ENCODE measurements at regions not wholly inside any gene's neighbourhood (a gene's known extent, or its start where the extent isn't known, plus 50 kb on each side); places are given as distances from the start of the nearest gene placed in this dataset.

DNA sequence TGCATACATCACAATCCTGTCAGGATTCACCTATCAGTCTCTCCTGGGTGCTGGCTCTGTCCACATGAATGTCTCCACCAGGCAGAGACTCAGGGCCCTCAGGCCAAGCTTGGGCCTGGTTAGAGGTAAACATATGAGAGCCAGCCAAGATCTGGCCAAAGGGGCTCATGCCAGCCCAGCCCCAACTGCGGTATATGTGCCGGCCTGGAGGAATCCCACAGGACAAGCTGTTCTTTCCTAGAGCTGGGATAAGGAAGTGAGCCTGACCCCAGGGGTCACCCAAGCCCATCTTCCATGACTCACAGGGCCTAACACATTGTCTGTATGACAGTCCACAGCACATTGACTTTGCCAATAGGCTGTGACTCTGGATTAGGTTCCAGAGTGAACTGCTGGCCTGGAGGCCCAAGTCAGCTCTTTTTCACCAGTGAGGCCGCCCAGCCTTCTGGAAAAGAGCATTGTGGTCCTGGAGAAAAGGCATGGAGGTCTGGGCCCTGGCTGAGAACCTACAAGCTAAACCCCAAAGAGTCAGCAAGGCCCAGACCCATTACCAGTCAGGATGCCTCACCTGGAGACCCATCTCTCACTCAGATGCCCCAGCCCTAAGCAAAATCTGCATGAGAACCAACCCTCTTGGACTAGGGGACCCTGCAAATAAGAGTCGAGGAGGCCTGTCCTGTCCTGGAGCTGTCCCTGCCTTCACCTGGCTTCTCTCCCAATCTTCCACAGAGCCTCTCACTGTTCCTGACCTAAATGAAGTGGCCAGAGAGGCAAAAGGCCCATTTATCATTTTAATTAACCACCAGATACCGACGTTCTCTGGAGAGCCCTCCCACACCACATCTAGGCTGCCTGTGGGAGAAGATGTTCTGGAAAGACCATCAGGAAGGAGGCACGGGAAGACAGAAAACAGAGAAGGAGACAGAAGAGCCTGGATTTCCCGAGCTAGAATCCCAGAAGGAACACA is 120.9 kb upstream of the PKDCC start:
- no peak for DNase-seq

DNA sequence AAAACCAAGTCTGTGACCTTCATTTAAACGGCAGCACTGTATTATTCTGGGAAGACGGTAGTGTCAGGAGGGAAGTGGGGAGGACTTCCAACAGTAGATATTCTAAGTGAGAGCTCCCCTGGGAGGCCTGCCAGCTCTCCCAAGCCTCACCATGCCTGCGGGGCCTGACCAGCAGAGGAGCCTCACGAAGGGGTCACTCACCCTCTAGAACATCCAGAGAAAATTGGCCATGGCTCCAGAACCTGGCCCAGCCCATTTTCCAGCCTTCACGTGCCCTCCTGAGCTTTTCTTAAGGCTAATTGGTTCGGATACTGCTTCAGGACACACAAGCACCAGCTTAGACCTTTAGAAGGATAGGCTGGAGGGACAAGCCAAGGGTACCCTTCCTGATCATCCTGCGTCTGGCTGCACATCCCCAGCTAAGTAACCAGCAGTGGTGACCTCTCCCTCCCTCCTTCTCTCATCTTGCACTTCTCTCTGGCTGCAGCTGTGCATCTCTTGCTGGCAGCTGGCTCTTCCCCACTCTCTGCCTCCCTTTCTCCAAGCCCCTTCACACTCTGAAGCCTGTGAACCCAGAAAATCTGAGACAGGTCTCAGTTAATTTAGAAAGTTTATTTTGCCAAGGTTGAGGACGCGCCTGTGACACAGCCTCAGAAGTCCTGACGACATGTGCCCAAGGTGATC is 120.1 kb upstream of the PKDCC start:
- DNase-seq = no peak

DNA sequence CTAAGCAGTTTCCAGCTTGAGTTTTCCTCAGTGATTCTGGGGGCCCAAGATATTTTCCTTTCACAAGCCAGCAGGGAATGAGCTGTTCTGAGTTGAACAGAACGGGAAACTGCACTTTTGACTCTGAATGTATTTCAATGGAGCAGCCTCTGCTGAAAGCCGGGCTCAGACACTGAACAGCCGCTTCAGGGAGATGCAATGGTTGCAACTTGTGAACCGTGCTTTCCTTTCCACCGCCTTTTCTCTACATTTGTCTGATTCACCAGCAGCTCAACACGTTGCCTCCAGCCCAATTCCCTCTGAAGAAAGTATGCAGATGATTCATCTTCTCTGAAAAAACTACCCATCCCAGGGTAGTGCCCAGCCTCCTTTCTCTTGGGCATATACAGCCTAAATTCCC is 119.3 kb upstream of the PKDCC start:
- no peak for DNase-seq

DNA sequence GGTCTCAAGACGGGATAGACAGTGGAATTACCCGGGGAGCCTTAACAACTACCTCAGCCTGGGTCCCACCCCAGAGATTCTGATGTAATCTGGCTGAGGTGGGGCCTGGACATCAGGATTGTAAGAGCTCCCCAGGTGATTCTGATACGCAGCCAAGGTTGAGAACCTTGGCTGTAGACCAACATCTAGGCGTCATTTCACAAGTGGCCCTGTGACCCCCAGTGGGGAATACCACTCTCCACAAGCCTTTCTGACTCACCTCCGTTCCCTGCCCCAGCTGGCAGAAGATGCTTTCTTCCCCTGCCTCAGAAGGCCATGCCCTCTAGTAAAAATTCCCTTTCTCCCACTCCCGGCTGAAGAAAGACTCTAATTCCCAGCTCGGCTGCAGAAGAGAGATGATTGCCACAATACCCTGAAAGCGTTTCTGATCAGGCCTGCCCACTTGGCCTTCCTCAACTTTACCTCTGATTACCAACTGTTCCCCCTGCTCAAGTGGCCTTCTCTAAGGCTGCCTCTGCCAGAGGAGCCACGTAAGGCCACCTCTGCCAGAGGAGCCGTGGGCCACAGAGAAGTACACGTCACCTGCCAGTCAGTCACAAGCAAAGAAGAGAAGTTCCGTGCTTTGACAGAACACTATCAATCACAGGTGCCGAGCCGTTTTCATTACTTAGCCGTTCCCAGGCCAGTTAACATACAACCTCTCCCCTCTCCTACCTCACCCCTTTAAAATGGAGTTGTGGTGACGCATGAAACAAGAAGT is 116.8 kb upstream of the PKDCC start:
- DNase-seq = no peak

DNA sequence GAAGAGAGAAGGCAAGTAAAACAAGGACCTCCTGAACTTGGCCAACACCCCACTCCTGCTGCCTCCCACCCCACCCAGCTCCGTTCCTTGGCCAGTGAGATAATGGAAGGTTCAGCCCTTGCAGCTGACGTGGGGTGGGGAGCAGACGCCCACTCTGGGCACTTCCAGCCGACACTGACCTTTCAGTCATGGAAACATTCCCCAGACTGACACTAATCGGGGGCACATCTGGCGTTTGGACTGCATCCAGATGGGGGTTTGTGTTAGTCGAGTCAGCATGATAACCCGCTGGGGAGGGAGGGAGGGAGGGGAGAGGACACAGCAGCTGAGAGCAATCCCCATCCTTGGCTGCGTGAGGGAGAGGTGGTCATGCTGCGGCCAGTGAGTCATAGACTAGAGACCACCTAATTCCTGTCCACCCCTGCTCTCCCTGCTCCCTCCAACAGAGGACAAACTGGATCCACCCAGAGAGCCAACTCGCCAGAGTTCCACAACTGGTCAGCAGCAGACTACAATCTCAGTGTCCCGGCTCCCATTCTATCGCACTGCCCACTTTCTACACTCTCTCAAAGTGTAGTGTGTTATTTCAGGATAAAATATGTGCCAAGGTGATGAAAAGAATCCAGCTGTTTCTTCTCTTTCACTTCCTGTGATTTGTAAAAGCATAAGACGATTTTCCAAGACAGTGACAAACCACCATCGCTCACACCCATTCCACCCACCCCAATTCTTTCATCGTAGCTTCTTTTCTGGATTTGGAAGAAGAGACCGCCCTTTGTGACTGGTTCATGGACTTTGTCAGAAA is 115.4 kb upstream of the PKDCC start:
- DNase-seq = no peak

DNA sequence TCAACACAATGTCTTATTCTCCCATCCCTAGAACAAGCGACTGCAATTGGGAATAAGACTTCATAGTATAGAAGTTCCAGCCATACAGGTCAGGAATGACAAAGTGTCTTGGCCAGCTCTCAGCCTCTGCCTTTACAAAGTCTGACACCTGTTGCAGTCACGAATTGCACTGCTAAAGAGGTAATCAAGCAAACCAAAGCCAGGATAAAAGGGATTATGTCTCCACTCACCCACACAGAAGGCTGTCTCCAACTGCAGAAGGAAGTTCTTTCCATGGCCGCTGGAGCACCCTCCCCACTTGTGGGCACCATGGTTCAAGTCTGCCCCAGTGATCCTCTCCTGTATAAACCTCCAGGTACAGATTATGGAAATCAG is 114.8 kb upstream of the PKDCC start:
- no peak for DNase-seq

DNA sequence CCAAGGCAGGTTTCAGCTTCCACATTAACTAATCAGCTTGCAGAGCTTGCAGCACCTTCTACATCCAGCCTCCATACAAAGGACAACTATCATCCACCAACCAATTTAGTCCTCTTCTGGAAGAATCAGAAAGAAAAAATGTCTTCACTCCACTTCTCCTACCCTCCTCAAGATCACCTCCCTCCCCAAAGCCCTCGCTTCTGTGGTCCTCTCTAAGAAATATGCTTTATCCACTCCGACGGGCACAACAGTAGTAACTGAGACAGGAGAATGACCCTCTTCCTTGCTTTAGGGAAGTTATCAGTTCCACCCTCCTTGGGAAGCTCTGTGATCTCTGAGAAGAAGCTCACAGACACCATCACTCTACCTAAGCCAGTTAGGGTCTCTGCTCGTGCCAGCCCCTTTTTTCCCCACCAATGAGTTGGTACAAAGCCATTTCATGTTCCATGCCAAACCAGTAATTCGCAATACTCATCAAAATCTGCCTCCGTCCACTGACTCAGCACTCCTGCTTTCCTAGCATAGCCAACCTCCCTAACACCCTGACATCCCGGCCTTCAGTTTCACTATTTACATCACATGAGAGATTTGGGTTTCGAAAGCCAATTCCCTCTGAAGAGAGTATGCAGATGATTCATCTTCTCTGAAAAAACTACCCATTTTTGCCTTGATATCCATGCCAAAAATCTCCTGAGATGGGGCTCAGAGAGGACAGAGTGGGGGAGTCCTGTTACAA is 114.1 kb upstream of the PKDCC start:
- no peak for DNase-seq

DNA sequence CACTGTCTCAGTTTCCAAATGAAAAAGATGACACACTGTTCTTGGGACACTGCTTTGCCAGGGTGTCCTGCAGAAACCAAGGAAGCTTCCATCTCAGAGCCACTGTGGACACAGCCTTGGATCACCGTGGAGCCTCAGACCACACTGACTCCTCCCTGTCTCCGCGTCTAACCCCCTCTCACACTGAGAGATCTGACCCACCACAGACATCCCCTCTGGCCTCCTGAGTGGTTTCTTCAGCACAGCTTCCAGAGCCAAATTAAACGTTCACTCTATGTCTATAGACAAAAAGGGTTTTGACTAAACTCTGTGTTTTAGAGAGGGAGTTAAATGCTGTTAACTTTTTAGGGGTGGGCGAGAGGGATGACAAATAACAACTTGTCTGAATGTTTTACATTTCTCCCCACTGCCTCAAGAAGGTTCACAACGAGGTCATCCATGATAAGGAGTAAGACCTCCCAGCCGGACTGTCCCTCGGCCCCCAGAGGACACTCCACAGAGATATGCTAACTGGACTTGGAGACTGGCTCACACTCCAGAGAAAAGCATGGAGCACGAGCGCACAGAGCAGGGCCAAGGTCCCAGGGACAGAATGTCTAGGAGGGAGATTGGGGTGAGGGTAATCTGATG is 113.4 kb upstream of the PKDCC start:
- no peak for DNase-seq

DNA sequence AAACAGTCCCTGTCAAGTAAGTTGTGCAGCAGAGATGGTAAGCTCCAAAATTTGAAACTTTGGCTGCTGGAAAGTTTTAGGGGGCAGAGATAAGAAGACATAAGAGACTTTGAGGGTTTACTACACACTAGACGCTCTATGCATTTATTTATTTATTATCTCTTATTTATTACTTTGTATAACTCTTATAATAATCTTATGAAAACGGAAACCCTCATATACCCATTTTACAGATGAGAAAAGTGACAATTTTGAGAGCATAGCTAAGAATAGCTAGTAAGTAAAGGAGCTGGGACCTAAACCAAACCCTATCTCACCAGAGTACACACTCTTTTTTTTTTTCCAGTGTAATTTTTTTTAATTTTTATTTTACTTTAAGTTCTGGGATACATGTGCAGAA is 112.8 kb upstream of the PKDCC start:
- no peak for DNase-seq

DNA sequence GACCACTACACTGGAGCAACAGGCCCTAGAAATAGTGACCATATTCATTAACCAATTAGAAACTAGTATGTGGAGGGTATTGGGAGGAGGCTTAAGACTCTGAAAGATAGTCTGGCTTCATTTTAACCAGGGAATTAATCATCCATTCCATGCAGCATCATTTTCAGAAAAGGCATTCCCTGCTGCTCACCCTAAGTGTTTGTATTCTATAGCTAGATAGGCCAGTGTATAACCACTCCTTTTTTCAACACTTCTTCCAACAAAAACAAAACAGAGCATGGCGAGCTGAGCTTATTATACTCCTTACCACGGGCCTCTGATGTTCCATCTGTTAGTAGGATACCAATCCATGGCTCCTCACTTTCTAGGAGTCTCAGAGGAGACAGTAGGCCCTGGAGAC is 112.0 kb upstream of the PKDCC start:
- DNase-seq = no peak

DNA sequence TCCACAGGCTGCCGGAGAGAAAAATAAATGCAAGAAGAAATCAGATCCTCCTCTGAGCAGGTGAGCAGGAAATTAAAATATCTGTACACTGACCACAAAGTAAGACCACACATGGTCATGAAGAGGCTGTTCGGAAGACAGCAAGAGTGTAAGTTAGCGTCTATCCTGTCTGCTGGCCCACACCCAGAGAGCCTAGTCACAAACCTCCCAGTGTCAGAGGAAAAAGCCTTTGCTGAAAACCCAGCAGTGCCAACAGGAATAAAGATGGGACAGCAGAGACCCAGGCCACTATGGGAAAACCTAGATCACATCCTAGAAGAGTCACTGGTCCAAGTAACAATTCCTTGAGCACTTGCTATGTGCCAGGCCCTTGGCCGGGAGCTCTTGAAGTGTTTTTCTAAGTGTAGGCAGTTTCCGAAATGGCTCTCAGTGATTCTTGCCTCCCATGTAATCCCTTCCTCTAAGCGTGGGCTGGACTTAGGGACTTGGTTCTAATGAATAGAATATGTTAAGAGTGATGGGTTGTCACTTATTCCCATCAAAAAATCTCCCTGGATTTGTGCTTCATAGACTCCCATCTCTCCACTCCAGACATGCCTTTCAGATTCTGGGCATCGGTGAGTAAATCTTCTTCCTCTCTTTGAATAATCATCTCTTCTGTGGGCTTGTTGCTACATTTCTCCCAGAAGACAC is 110.9 kb upstream of the PKDCC start:
- DNase-seq = no peak

DNA sequence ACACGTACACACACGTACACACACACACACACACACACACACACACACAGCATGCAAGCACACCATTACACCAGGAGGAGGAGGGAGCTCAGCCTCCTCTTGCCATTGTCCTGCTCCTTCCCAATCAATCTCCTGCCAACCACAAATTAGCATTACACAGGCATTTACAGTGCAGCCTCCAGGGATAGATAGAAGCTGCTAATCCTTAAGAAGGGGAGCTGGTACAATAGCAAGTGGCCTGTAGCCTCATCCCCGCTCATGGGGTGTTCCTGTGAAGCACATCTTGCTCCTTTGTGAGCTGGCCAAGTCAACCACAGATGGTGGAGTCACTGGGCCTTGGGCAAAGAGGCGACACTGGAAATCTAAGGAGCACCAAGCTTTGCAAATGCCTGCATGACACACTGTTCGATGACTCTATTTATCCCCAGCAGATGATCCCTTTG is 110.3 kb upstream of the PKDCC start:
- no peak for DNase-seq

DNA sequence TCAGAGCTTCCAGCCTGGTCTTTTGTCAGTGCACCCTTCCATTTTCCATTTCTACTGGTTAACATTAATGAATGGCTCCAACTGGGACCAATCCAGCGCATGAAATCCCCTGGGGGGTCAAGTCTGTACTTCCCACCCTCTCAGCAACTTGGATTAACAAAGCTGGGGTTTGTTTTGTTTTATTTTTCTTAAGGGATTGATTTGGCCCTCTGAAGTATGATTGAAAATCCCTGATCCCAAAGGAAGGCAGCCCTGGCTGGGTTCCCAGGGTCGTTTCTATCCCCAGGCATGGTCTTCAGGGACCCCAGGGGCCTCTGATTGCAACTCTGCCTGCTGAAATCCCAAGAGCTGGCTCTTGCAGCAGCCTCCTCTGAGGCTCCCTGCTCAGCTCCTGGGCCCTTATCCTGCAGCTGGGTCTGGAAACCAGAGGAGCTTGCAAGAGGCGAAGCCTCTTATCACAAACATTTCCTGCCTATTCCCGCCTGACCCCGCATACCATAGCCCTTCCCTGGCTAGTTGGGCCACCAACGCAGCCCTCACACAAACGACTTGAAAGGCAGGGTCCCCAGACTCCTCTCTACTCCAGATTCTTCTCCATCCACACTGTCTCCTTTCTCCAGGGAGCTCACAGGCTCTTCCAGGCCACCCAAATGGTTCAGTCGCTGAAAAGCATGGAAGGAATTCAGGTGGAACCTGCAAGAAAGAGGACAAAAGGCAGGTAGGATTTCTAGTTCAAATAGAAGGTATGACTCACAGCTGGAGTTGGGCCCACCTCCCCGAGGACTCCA is 109.7 kb upstream of the PKDCC start:
- DNase-seq = no peak

DNA sequence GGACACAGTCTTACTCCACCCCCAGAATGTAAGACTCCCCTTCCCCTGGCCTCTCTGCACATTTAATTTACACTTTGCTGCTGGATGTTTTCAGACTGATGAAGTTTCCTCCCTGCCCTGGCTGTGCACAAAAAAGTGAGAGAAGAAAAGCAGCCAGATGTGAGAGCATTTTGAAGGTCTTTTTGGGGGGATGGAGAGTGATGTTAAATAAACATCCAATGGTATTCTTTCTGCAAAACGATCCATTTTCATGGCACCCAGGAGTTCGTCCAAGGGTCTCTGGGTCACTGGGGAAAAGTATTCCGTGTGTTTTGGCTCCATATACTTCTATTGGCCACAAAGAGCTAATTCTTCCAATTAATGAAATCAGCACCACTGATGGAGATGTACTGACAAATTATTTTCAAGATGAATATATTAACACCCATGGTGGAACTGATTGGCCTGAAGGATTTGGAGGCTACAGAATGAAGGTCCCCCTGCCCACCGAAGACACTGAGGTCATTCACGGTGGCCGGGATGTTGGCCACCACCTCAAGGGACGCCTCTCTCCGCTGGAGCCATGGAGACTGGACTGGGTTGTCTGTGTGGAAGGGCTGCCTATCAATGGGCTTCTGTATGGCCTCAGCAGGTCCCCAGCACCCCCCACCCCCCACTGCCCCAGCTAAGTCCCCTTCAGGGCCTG is 107.6 kb upstream of the PKDCC start:
- no peak for DNase-seq

DNA sequence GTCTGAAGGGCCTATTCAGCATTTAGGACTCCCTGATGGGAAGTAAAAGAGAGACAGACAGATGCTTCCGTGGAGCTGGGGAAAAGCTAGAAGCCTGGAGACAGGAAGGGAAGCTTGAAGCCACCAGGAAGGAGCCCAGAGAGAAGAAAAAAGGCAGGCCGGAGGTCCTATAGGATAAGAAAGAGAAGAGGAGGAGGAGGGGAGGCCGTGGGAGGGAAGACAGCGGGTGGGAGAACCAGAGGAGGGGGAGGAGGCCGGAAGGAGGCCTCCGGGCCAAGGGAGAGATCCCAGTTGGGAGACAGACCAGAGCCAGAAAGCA is 107.1 kb upstream of the PKDCC start:
- no peak for DNase-seq

DNA sequence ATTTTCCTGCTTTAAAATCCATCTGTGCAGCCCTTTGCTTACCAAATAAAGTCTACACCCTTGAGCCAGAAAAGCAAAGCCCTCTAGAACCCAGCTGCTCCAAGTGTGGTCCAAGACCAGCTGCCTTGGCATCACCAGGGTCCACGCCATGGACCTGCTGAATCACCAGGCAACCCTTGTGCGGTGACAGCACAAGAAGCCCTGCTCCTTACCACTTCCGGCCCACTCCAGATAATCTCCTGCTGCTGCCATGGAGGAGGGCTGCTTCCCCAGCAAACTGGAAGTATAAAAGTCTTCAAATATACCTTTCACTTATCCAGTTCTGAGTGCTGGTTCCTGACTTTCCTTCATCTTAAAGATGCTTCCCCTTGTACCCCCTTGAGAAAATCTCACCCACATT is 106.0 kb upstream of the PKDCC start:
- no peak for DNase-seq

DNA sequence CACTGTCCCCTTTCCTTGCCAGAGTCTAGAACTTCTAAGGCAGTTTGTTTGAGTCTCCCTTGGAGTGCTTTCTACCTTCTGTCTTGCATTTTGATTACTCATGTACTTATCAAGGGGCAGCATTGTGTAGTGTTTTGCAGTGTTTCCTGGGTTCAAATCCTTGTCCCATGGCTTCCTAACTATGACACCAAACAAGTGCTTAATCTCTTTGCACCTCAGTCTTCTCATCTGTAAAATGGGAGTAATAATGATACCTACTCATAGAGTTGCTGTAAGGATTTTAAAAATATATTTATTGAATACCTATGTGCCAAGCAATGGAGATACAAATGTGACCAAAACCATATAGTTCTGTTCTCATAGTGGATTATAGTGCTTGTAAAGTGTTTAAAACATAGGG is 105.5 kb upstream of the PKDCC start:
- DNase-seq = no peak

DNA sequence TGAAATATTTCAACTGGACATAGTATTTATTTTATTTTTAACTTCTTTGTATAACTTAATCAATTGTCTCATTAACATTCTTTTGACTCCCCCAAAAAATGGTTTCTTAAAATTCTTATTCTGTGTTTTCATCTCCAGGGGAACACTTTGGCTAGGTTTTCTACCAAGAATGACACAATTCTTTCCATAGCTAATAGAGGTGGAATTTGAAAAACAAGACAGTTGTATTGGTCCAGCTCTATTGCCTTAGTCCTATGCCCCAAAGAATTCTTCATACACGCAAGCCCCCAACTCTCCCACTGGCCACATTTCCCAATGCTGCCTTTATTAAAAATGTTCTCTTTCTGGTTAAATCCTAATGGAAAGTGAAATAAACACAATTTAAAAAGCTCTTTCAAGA is 104.7 kb upstream of the PKDCC start:
- no peak for DNase-seq

DNA sequence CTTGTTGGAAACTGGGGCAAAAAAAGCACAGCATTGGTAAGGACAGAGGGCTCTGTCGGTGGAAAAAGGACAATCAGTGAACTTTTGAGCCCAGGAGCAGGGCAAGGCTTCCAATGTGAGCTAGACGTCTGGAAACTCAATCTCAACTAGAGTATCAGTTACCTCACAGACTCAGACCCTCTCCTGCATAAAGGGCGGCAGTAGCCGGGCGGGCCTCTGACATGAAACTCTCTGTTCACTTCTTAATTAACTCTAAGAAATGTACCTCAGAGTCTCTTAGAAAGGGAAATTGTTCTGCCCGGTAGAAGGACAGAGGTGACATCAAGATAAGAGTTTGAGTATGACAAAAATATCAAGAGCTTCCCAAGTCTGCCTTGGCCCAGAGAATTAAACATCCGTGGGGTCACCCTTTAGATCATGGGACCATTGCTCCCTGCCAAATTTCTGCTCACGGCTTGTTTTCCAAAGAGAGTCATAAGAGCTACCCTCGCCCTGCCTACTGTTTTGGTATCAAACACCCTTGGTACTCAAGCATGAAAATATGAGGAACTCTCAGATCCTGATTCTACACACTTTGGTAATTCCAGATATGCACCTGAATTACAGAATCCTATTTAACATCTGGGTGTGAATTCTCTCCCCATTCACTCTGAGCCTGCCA is 103.5 kb upstream of the PKDCC start:
- DNase-seq = no peak

Measured in activated naive CD4-positive, alpha-beta T cell treated with anti-CD3 and anti-CD28 coated beads, Interleukin-2, amount 50 U/mL, for 16 hours (primary cell).